ENCODE measurements at regions not wholly inside any gene's neighbourhood (a gene's known extent, or its start where the extent isn't known, plus 50 kb on each side); places are given as distances from the start of the nearest gene placed in this dataset.

GRCh38 chr13:33610438-33611120 lies 207.4 kb upstream of the RFC3 start:
- TF ChIP-seq CTCF (IDR thresholded peaks at IDR 0.05; ENCODE audit: insufficient read depth, low read depth, low read length) (no peak), EZH2 (IDR thresholded peaks at IDR 0.05; ENCODE audit: insufficient read depth, low read length) (no peak)
